GM12892 (cell line): ENCODE measurements at regions not wholly inside any gene's neighbourhood (a gene's known extent, or its start where the extent isn't known, plus 50 kb on each side); places are given as distances from the start of the nearest gene placed in this dataset.

ENCODE experiments used
- POLR2A ChIP-seq: IDR thresholded peaks from 2 replicates; pipeline ENCODE4 v1.6.1; 2011; ENCODE audit warnings: low read depth, low read length, control low read depth
- POLR2AphosphoS5 ChIP-seq: IDR thresholded peaks from 2 replicates; pipeline ENCODE4 v1.6.1; 2011; ENCODE audit warnings: low read depth, low read length, control low read depth
- TAF1 ChIP-seq: IDR thresholded peaks from 2 replicates; pipeline ENCODE4 v1.6.1; 2011; ENCODE audit warnings: low read depth, mild to moderate bottlenecking, control low read depth, low read length, borderline replicate concordance

DNA sequence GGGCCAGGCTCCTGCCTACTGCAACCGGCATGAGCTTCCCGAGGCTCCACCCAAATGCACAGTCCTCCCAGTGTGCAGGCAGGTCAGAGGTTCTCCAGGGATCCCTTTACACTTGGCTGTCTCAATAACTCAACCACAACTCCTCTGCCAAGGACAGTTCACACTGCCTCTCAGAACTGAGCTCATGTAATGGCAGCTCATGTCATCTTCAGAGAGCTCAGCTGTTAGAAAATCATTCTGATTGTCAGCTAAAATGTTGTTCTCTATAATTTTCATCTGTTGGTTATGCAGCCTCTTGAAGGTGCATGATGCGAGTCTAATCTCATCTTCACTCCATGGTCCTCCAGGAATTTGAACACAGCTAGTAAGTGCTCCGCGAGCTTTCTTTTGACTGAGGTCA lies 76.7 kb downstream of the SST start:
- no peak for TF ChIP-seq POLR2A
- TF ChIP-seq POLR2AphosphoS5 = no peak
- no peak for TF ChIP-seq TAF1
